Peyer's patch (tissue), 4 donors: ENCODE measurements at regions not wholly inside any gene's neighbourhood (a gene's known extent, or its start where the extent isn't known, plus 50 kb on each side); places are given as distances from the start of the nearest gene placed in this dataset.

ENCODE experiments used
- POLR2A ChIP-seq, 2 donors: fragments of 450-650 bp; IDR thresholded peaks; one replicate each; pipeline ENCODE4 v1.5.1; 2017; ENCODE audit warnings: antibody characterized with exemption in 2 of 2, mild to moderate bottlenecking in 2 of 2, moderate library complexity in 2 of 2
- TF ChIP-seq, protein P1 (sequence below), 6 experiments: fragments of 450-650 bp in 4 of 6; fragments of 200-600 bp in 2 of 6; sonication (generic) in 1 of 6; IDR thresholded peaks; one replicate each; pipeline ENCODE4 v1.5.1; 2017 to 2019; ENCODE audit warnings: antibody characterized with exemption in 6 of 6, mild to moderate bottlenecking in 3 of 6, moderate library complexity in 1 of 6

DNA sequence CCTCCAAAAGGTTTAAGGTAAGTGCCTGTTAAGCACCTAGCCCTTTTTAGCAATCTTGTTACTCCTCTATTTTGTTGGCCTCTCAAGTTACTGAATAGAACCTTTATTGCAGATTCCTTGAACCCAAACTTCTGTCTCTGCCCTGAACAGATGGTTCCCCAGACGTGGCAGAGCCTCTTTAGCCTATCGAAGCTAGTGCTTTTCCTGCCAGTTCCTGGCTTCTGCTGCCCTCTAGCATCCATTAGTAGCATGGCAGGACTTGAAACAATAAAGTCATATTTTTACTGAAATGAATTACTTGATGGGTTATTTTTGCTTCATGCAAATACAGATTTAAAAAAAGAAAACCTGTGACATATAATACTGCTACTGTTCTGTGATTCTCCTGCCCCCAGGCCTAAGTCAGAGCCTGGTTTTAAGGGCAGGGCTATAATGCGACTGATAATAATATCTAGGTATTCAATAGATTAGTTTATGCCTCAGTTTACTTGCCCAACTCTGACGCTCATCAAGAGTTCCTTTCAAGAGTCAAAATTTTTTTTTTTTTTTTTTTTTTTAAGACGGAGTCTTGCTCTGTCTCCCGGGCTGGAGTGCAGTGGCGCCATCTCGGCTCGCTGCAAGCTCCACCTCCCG lies 84.3 kb upstream of the PHF14 start:
- TF ChIP-seq, protein P1, sequence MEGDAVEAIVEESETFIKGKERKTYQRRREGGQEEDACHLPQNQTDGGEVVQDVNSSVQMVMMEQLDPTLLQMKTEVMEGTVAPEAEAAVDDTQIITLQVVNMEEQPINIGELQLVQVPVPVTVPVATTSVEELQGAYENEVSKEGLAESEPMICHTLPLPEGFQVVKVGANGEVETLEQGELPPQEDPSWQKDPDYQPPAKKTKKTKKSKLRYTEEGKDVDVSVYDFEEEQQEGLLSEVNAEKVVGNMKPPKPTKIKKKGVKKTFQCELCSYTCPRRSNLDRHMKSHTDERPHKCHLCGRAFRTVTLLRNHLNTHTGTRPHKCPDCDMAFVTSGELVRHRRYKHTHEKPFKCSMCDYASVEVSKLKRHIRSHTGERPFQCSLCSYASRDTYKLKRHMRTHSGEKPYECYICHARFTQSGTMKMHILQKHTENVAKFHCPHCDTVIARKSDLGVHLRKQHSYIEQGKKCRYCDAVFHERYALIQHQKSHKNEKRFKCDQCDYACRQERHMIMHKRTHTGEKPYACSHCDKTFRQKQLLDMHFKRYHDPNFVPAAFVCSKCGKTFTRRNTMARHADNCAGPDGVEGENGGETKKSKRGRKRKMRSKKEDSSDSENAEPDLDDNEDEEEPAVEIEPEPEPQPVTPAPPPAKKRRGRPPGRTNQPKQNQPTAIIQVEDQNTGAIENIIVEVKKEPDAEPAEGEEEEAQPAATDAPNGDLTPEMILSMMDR (IDR thresholded peaks at IDR 0.05) = peak in 4 of 6 experiments; percentile 53 to 59 (median 54)
- no peak for TF ChIP-seq POLR2A (IDR thresholded peaks at IDR 0.05)
